GM12878 (cell line): ENCODE measurements at regions not wholly inside any gene's neighbourhood (a gene's known extent, or its start where the extent isn't known, plus 50 kb on each side); places are given as distances from the start of the nearest gene placed in this dataset.

Source experiments
- ATAC-seq: fragments of 200-7000 bp; cut with Tn5 transposase; 3 replicates; pipeline ENCODE4 v1.9.1; 2020; ENCODE audit warnings: mild to moderate bottlenecking, moderate library complexity
- BruUV-seq: library from RNA; stranded (reverse); fragments of 400-500 nt; replicated peaks from 2 replicates; lab custom pipeline; 2021; lab: Mats Ljungman, UMichigan
- CTCF ChIA-PET: fragments of 300-600 bp; sonication (Branson Sonifier 250); formaldehyde crosslinking; extraction: SDS; loops from one replicate; lab custom pipeline; 2021; ENCODE audit warnings: inconsistent platforms; lab: Yijun Ruan, JAX
- POLR2A ChIA-PET: fragments of 350-600 bp; formaldehyde crosslinking; extraction: SDS; loops from one replicate; lab custom pipeline; 2021; ENCODE audit warnings: inconsistent platforms; lab: Charles Lee
- RAD21 ChIA-PET: fragments of 300-600 bp; sonication (Branson Sonifier 250); formaldehyde crosslinking; loops from one replicate; lab custom pipeline; 2023; ENCODE audit warnings: antibody characterized with exemption; ENCODE audit not compliant: unreplicated experiment; lab: Charles Lee
- SMC1A ChIA-PET: fragments of 300-600 bp; sonication (Branson Sonifier 250); formaldehyde crosslinking; loops from one replicate; lab custom pipeline; 2023; ENCODE audit not compliant: unreplicated experiment, uncharacterized antibody; lab: Charles Lee
- DNase-seq: peaks from one replicate; pipeline ENCODE4 v3.0.0-alpha.2; 2011; ENCODE audit warnings: low read depth, low spot score
- FAIRE-seq: peaks from 3 replicates; lab custom pipeline; 2011; peaks lifted over from hg19 to GRCh38; lab: Jason Lieb, UNC
- H2AFZ ChIP-seq: 2 replicates; pipeline ENCODE4 v1.6.0; 2011; ENCODE audit warnings: low read depth, low read length, control low read depth; ENCODE audit not compliant: control insufficient read depth
- H3K27ac ChIP-seq: 2 replicates; pipeline ENCODE4 v1.5.1; 2011; ENCODE audit warnings: control low read depth; ENCODE audit not compliant: control insufficient read depth, insufficient read depth
- H3K27me3 ChIP-seq, 2 experiments: replicated peaks in 1 of 2; 2 replicates each; pipeline versions ENCODE4 v1.6.0 to v1.6.1; 2011; ENCODE audit warnings: low read length in 1 of 2; ENCODE audit not compliant: control insufficient read depth in 2 of 2, insufficient read depth in 2 of 2
- H3K36me3 ChIP-seq, 2 experiments: 2 replicates each; pipeline ENCODE4 v1.5.1; 2011; ENCODE audit warnings: low read length in 1 of 2; ENCODE audit not compliant: control insufficient read depth in 2 of 2, insufficient read depth in 2 of 2
- H3K4me1 ChIP-seq: 2 replicates; pipeline ENCODE4 v1.6.1; 2011; ENCODE audit warnings: mild to moderate bottlenecking, low read length, moderate library complexity, mixed read lengths; ENCODE audit not compliant: control insufficient read depth, insufficient read depth
- H3K4me2 ChIP-seq: 2 replicates; pipeline ENCODE4 v1.6.0; 2011; ENCODE audit warnings: control low read depth; ENCODE audit not compliant: control insufficient read depth, insufficient read depth
- H3K4me3 ChIP-seq: fragments of 200-600 bp; sonication (generic); 2 replicates; pipeline ENCODE4 v1.5.1; 2016
- H3K79me2 ChIP-seq: 2 replicates; pipeline ENCODE4 v1.6.0; 2011; ENCODE audit warnings: low read length; ENCODE audit not compliant: control insufficient read depth, insufficient read depth
- H3K9ac ChIP-seq: 2 replicates; pipeline ENCODE4 v1.8.0; 2011; ENCODE audit warnings: low read length, control low read depth, mixed read lengths; ENCODE audit not compliant: control insufficient read depth, insufficient read depth
- H3K9me3 ChIP-seq: replicated peaks from 3 replicates; pipeline ENCODE4 v1.5.1; 2011; ENCODE audit warnings: mild to moderate bottlenecking, low read length; ENCODE audit not compliant: control insufficient read depth, insufficient read depth
- H4K20me1 ChIP-seq: 2 replicates; pipeline ENCODE4 v1.6.0; 2011; ENCODE audit not compliant: control insufficient read depth, insufficient read depth
- ATF7 ChIP-seq: fragments of 450-650 bp; IDR thresholded peaks from 2 replicates; pipeline ENCODE4 v1.6.1; 2016; ENCODE audit warnings: low read depth, mild to moderate bottlenecking
- CHD2 ChIP-seq: IDR thresholded peaks from 2 replicates; pipeline ENCODE4 v1.6.1; 2011; ENCODE audit warnings: low read depth, low read length, improper control_type of control experiment, borderline replicate concordance
- CREM ChIP-seq: IDR thresholded peaks from 2 replicates; pipeline ENCODE4 v1.6.1; 2014; ENCODE audit warnings: antibody characterized with exemption, low read depth
- HDAC2 ChIP-seq: fragments of 200-600 bp; sonication (generic); IDR thresholded peaks from 2 replicates; pipeline ENCODE4 v1.6.1; 2017
- IRF4 ChIP-seq: IDR thresholded peaks from 2 replicates; pipeline ENCODE4 v1.6.1; 2011; ENCODE audit warnings: low read depth, low read length
- MTA3 ChIP-seq: IDR thresholded peaks from 2 replicates; pipeline ENCODE4 v1.6.1; 2012; ENCODE audit warnings: low read length, inconsistent platforms, borderline replicate concordance
- RBBP5 ChIP-seq: fragments of 200-600 bp; sonication (generic); conservative IDR thresholded peaks from 2 replicates; pipeline ENCODE4 v1.6.1; 2016
- TCF12 ChIP-seq: IDR thresholded peaks from 2 replicates; pipeline ENCODE4 v1.6.1; 2011; ENCODE audit warnings: low read depth, mild to moderate bottlenecking, low read length
- ZBTB11 ChIP-seq: fragments of 450-650 bp; formaldehyde crosslinking; IDR thresholded peaks from 2 replicates; pipeline ENCODE4 v1.5.0; 2022; ENCODE audit warnings: mild to moderate bottlenecking, missing genetic modification characterization
- ZNF217 ChIP-seq: fragments of 450-650 bp; IDR thresholded peaks from 2 replicates; pipeline ENCODE4 v1.6.1; 2017; ENCODE audit warnings: antibody characterized with exemption, mild to moderate bottlenecking
- ZNF592 ChIP-seq: fragments of 450-650 bp; IDR thresholded peaks from 2 replicates; pipeline ENCODE4 v1.6.1; 2017; ENCODE audit warnings: mild to moderate bottlenecking, moderate library complexity
- ZNF622 ChIP-seq: fragments of 450-650 bp; IDR thresholded peaks from 2 replicates; pipeline ENCODE4 v1.6.1; 2017; ENCODE audit warnings: mild to moderate bottlenecking, inconsistent platforms
- WGBS: methylation state at CpG from one replicate; pipeline ENCODE4 v1.1.6; 2016; ENCODE audit warnings: low lambda C conversion rate; ENCODE audit not compliant: insufficient replicate concordance, insufficient coverage; ENCODE audit errors: missing lambda C conversion rate; 5-methylcytosine and 5-hydroxymethylcytosine counted together
- in situ Hi-C: fragments of 300-500 bp; cut with MboI; formaldehyde crosslinking; loops from 9 replicates; pipeline ENCODE4 v1.14.3; 2018; ENCODE audit warnings: mixed read lengths
- intact Hi-C: fragments of 100-400 bp; cut with micrococcal nuclease; formaldehyde crosslinking; loops from one replicate; pipeline ENCODE4 v1.14.2; 2022; ENCODE audit not compliant: unreplicated experiment

GRCh38 chrY:7722566-7722965 is 811.0 kb upstream of the AMELY start (continued):
- TF ChIP-seq ZBTB11 (no peak), ZNF592 (no peak), HDAC2 (no peak), ATF7 (no peak), CREM (no peak), RBBP5 (no peak), ZNF622 (no peak)

- H3K79me2 ChIP-seq: no peaks in the 10 kb centered on the region
- ChIA-PET SMC1A (no interaction called here), POLR2A (no interaction called here), CTCF (no interaction called here)
- no peaks in the 10 kb centered on the region for H4K20me1 ChIP-seq
- no peak overlapping the region for H3K4me2 ChIP-seq
- no TSS peak for BruUV-seq
- no peak overlapping the region for H3K4me3 ChIP-seq
- intact Hi-C loops: no loop called here
- ATAC-seq (no peak), DNase-seq (no peak)
- no peaks in the 10 kb centered on the region for H3K9me3 ChIP-seq
- H3K27ac ChIP-seq: no peak overlapping the region
- no peaks in the 10 kb centered on the region for H3K36me3 ChIP-seq
- WGBS: no CpG with 5 or more reads among the region's 1 CpG
- TF ChIP-seq MTA3 (no peak), IRF4 (no peak), CHD2 (no peak), ZNF217 (no peak), TCF12 (no peak)
- TF ChIP-seq, all 136 proteins: peak for 0
- no peak overlapping the region for H2AFZ ChIP-seq
- FAIRE-seq: no peak
- H3K4me1 ChIP-seq: no peaks in the 10 kb centered on the region
- no peak overlapping the region for H3K9ac ChIP-seq
- in situ Hi-C loops: no loop called here
- RAD21 ChIA-PET: no interaction called here
- no peaks in the 10 kb centered on the region for H3K27me3 ChIP-seq
Observed at GRCh38 chrY:7720974-7721373, 809.4 kb upstream of the AMELY start.
